Neural cell (in vitro differentiated cells): ENCODE measurements at regions not wholly inside any gene's neighbourhood (a gene's known extent, or its start where the extent isn't known, plus 50 kb on each side); places are given as distances from the start of the nearest gene placed in this dataset.

ENCODE experiments used
- EZH2 ChIP-seq: fragments of 200-600, 300-800 bp; shearing (Covaris generic), sonication (generic); IDR thresholded peaks from 2 replicates; pipeline ENCODE4 v1.6.1; 2014; ENCODE audit warnings: antibody characterized with exemption, low read length, borderline replicate concordance, mild to moderate bottlenecking; ENCODE audit not compliant: insufficient read depth, poor library complexity, severe bottlenecking
- TF ChIP-seq, protein P1 (sequence below): fragments of 450-650 bp; IDR thresholded peaks from 2 replicates; pipeline ENCODE4 v1.5.1; 2014; ENCODE audit warnings: antibody characterized with exemption, mild to moderate bottlenecking, moderate library complexity; ENCODE audit not compliant: poor library complexity, severe bottlenecking

- TF ChIP-seq, protein P1, sequence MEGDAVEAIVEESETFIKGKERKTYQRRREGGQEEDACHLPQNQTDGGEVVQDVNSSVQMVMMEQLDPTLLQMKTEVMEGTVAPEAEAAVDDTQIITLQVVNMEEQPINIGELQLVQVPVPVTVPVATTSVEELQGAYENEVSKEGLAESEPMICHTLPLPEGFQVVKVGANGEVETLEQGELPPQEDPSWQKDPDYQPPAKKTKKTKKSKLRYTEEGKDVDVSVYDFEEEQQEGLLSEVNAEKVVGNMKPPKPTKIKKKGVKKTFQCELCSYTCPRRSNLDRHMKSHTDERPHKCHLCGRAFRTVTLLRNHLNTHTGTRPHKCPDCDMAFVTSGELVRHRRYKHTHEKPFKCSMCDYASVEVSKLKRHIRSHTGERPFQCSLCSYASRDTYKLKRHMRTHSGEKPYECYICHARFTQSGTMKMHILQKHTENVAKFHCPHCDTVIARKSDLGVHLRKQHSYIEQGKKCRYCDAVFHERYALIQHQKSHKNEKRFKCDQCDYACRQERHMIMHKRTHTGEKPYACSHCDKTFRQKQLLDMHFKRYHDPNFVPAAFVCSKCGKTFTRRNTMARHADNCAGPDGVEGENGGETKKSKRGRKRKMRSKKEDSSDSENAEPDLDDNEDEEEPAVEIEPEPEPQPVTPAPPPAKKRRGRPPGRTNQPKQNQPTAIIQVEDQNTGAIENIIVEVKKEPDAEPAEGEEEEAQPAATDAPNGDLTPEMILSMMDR = no peak
- no peak for TF ChIP-seq EZH2
These were observed 463.5 kb upstream of the TRIB2 start for GRCh38 chr2:12253167-12253778.
